Stimulated activated CD8-positive, alpha-beta memory T cell treated with anti-CD3 and anti-CD28 coated beads, Interleukin-7, amount 100 ng/mL, for 1 hour (primary cell): ENCODE measurements at regions not wholly inside any gene's neighbourhood (a gene's known extent, or its start where the extent isn't known, plus 50 kb on each side); places are given as distances from the start of the nearest gene placed in this dataset.
"Not testable (repeated sequence)": the region's sequence is repeated elsewhere in the genome, so short reads cannot be mapped to it uniquely, and the experiment has no call there.

ENCODE experiments used
- DNase-seq, 2 donors: peaks; one replicate each; pipeline ENCODE4 v3.0.0-alpha.2; 2020; ENCODE audit warnings: low read depth in 2 of 2

DNA sequence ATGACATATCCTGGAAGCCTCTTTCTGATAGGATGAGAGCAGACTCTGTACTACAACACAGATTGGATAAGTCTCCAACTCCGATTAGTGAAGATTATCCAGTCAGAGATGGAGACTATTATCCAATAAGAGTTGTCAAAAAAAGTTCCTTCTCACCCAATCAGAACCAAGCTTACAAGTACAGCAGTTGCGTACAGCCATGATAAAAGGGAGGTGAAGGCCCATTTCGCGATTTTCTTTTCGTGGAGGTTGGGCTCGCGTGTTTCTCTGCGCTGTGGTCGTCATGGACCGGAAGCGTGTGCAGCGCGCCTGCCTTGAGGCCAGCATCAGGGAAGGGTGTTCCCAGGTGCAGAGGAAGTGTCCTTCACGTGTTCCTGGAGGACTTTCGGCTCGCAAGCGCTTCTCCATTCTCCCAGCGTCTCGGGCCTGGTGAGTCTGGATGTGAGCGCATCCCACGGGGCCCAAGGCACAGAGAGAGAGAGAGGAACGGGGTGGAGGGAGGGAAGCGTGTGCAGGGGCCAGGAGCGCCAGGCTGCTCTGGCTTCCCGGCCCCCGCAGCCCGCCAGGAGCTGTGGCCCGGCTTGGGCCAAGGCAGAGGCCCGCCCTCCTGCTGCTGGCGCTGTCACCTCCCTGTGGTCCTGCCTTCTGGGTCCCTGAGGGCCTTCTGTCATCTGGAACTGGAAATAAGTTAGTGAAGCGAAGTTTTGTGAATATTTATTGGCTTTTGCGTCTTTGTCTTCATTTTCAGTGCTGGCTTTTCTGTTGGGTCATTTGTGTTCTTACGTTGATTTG, 53.9 kb downstream of the CDRT15L2 start:
- not testable (repeated sequence) for DNase-seq

DNA sequence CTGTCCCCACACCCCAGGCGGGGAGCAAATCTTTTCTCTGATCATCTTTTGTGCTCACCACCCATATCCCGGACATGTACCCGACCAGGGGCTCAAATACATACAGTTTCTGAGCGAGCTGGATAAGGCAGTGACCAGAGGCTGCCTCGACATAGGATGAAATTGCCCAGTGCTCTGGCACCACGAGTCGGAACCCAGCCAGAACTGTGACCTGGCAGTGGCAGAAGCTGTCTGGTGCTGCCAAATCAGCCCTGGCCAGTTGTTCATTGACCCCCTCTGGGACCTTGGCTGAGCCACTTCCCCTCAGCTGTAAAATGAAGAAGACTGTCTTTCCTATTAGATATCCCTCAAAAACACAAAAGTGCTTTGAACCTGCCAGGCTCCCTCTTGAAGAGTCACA, 60.6 kb downstream of the CDRT15L2 start:
- DNase-seq, result not testable (repeated sequence)

DNA sequence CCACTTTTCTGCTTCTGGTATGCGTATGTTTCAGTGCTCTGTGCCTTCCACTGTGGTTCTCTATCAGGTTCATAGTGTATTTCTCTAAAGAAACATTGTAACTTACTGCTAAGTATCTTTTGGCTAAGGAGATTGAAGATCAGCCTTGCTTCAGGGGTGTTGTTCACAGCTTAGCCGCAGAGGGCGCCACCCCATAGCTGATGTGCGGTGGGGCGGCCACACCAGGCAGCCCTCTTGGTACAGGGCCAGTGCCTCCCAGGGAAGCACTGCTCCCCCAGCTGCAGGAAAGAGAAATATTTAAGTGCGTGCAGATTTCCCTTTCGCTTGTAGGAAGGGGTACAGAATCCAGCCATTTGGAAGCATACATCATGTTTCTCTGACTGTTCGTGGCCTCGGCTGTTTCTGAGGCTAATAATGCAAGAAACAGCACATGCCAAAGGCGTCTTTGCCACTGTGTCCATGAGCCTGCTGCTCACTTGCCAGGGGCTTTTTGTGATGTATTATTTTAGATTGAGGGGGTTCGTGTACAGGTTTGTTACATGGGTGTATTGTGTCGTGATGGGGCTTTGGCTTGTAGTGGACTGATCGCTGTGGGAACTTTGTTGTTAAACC, 67.2 kb downstream of the CDRT15L2 start:
- DNase-seq, result peak in 1 of 2 donors; percentile 2

DNA sequence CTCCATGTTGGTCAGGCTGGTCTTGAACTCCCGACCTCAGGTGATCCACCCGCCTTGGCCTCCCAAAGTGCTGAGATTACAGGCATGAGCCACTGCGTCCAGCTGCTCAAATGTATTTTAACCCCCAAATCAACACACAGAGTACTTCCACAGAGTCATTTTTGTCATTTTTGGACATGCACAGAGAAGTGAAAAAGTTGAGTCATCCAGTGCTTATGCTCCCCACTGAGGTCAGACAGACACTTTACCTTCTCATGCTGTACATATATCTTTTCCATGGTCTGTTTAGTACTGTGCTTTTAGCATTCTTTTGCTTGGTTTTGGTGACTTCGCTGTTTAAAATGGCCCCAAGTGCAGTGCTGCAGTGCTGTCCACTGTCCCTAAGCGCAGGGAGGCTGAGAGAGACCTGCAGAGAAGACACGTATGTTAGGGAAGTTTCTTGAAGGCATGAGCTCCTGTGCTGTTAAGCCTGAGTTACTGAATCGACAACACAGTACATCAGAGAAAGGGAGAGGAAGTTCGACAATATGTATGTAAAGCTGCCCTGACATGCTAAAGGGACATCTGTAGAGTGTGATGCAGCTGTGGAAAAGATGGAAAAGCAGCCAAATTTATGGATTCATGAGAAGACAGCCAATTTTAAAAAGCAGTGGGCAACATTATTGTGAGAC, 69.7 kb downstream of the CDRT15L2 start:
- not testable (repeated sequence) for DNase-seq

DNA sequence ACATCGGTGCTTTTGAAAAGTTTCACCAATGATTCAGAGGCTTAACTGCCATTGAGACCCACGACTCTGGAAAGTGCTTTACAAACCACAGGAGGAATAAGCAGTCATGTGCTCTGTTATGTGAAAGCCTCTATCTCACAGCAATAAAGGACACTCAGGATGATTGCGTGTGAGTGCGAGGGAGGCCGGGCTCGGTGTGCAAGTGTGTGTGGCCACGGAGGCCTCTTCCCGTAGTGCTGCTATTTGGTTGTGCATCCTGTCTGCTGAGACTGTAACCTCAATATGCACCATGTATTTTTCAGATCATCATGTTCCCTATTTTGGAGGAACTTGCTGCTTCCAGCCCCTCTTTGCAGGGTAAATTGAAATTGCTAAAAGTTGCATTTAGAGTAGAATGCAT, 71.5 kb downstream of the CDRT15L2 start:
- DNase-seq, result not testable (repeated sequence)

DNA sequence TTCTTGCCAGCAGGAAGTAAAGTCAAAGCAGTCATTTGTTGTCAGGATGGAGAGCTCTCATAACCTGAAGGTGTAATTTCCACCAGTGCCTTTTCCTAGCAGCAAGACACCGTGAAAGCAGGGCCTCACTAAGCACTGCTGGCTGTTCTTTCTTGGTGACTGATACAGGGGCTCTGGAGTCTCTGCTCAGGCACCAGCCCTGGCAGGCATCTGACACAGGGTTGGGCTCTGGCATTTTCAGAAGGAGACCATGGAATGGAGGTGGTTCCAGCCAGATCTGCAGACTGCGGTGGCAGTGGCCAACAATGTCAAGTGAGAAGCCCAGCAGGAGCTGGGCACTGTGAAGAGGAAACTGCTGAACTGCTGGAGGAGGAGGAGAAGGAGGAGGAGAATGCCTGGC, 72.2 kb downstream of the CDRT15L2 start:
- DNase-seq, result not testable (repeated sequence)

DNA sequence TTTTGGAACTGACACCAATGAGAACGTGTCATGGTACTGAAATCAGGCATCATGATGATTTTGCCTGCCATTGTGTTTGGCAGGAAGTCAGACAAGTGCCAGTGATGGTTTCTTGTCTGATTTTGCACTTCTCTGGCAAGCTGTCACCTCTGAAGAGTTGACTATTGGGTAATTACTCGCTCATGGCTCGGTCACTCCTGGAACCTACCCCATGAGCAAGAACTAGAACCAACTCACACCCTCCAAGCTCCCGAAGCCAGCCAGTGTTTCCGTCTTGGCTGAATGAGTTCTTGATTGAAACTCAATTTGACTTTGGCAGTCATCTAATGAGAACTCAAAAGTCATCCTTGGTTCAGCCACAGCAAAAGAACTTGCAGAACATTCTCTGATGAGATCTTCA, 73.9 kb downstream of the CDRT15L2 start:
- not testable (repeated sequence) for DNase-seq

DNA sequence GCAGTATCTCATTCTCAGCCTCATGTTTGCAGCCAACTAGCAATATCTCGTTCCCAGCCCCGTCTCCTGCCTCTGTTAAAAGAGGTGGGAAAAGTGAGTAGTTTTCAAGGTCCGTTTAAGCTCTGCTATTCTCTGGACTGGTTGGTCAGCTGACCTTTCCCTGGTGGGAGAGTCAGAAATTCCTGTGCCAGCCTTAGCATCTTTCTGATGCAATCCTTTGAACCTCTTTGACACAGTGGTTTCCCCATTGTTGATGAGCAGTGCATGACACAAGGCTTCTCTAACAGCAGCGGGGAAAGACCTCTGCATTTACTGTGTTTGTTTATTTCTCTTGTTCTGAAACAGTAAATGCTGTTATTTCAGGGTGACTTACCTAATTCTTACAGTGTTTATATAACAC, 74.6 kb downstream of the CDRT15L2 start:
- DNase-seq, result not testable (repeated sequence)

DNA sequence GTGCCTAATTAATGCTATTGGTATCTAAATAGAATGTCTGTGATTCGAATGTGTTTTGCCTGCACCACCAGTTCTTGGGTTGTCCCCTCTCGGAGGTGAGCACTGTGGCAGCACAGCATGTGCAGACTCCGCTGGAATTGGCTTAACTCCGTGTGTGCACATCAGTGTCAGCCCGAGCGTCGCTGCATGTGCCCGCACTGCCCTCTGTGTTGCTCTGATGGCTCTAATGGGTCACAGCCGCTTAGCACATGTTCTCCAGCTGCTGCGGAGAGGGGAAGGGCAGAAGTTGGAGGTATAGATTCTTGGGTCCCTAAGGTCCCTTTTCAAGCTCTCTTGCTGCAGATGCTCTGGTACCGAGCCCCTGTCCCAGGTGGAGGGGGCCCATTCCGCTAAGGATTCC, 75.1 kb downstream of the CDRT15L2 start:
- not testable (repeated sequence) for DNase-seq

DNA sequence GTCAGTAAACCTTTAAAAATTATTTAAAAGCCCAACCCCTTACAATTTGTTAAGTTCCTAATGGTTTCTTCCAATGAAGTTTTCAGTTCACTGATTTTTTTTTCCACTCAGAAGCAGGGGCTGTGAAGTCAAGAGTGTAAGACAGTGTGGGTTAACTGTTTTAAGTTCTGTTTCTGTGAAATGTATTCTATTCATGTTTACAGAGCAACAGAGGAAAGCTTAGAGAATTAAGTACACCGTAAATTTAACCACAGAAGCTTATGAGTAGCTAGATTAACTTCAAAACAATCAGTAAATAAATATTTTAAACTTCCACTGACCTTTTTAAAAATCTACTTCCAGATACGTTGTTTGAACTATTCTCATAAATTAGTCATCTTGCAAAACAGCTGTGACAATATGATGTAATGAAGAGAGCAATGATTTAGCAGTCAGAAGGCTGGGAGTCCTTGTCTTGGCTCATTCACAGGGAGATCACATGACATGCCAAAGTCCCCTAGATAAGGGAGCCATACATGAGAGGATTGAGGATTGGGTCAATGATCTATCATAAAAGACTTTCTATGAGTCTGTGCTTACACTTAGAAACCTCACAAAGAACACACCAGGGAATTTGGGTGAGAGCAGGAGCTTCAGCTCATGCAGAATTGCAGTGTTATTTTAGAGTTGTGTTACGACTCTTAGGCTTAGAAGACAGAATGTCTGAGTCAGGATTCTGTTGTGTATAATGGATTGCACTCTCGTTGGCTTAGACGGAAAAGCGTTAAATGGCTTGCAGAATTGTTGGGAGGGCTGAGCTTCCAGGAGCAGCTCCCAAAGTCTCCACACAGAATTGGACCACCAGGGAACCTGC, 85.8 kb downstream of the CDRT15L2 start:
- DNase-seq, result not testable (repeated sequence)

DNA sequence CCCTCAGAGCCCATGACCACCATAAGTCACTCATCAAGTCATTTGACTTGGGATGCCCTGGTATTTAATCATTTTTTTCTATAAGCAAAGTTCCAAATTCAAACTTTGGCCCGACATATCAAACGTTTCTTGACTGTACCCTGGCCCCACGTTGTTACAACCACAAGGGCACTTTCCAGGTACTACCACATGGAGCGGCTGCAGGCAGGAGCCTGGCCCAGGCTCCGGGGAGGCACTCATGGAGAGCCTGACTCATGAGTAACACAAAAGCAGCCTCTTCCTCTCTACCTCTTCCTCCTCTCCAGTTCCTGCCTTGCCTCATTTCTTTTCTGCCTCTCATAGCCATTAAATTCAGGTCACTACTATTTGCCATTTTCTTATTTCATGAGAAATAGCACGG, 87.2 kb downstream of the CDRT15L2 start:
- not testable (repeated sequence) for DNase-seq

DNA sequence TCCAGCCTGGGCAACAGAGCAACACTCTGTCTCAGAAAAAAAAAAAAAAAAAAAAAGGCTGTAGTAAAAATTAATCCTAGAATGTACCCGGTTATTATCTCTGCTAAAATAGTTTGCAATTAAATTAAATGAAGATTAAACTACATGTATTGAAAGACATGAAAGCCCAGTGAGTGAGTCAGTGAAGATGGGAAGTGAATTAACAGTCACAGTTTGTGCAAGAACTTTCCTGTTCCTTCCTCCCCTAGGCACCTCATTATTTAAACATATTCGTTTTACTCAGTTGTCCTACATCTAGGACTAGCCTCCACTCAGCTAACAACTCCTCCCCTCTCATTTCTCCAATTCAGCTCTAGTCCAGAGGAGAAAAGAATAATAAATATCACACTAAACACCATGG, 88.2 kb downstream of the CDRT15L2 start:
- not testable (repeated sequence) for DNase-seq

DNA sequence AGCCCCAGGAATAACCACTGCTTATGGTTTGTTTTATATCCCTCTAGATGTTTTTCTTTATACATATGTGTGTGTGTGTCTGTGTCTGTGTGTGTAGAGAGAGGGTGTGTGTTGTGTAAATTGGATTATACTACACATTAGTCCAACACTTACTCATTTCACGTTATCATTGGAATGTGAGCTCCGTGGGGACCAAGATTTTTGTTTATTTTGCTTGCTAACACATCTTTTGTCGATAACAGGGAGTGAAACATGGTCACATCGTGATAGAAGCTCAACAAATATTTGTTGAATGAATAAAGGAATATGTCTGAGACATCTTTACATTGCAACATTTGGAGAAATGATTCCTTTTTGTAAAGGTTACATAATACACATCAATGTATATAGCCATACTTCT, 88.8 kb downstream of the CDRT15L2 start:
- DNase-seq, result not testable (repeated sequence)

DNA sequence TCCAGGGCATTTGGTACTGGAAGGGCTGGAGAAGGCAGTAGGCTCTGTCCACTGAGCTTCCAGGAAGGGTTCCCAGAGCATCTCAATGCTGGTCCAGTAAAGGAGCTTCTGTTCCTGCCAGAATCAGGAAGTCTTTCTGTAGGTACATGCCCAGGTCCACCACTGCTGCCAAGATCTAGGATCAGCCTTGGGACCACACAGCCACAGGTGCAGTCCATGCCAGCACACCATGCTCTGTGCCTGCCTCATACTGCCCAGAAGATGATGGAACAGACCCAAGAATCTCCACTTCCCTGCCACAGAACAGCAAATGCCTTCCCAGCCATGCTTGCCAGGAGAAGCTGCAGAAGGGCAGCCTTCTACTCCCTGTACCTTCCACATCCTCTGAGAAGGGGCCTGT, 89.3 kb downstream of the CDRT15L2 start:
- DNase-seq, result not testable (repeated sequence)

DNA sequence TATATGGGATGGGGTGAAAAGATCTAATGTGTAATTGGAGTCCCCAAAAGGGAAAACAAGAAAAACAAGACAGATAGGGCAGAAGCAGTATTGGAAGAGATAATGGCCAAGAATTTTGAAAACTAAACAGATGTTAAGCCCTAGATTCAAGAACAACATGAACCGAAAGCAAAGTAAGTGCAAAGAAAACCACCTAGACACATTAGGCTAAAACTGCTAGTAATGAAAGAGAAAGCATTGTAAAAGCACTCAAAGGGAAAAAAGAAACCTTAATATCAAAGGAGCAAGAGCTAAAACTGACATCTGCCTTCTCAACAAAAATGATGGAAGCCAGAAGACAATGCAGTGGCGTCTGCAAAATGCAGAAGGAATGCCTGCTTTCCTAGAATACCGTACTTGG, 91.0 kb downstream of the CDRT15L2 start:
- not testable (repeated sequence) for DNase-seq

DNA sequence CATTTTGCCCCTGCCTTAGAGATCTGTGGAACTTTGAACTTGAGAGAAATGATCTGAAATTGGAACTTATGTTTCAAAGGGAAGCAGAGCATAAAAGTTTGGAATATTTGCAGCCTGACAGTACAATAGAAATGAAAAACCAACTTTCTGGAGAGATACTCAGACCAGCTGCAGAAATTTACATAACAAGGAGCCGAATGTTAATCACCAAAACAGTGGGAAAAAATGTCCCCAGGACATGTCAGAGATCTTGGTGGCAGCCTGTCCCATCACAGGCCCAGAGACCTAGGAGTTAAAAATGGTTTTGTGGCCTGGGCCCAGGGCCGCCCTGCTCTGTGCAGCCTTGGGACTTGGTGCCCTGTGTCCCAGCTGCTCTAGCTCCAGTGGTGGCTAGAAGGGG, 94.8 kb downstream of the CDRT15L2 start:
- not testable (repeated sequence) for DNase-seq

DNA sequence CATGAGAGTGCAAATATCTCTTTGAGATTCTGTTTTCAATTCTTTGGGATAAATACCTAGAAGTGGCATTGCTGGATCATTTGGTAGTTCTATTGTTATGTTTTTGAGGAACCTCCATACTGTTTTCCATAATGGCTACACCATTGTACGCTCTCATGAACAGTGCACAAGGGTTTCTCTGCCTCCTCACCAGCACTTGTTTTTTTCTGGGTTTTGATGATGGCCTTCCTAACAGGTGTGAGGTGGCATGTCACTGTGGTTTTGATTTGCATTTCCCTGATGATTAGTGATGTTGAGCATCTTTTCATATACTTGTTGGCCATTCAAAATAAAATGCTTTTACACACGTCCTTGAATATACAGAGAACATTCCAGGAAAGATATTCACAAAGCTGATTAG, 96.2 kb downstream of the CDRT15L2 start:
- not testable (repeated sequence) for DNase-seq

DNA sequence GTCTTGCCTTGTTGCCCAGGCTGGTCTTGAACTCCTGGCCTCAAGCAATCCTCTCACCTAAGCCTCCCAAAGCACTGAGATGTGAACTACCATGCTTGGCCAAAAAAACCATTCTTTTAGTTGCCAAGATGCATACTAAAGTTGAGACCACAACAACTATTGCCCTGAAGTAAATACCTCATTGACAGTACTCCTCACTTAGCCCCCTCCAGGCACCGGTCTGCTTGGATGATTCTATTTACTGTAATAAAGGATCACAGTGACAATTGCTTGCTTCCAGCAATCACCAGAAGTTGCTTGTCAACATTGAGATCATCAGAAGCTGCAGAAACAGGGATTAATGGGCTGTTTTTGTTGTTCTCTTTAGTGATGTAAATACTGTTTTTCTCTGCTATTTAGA, 97.1 kb downstream of the CDRT15L2 start:
- not testable (repeated sequence) for DNase-seq

DNA sequence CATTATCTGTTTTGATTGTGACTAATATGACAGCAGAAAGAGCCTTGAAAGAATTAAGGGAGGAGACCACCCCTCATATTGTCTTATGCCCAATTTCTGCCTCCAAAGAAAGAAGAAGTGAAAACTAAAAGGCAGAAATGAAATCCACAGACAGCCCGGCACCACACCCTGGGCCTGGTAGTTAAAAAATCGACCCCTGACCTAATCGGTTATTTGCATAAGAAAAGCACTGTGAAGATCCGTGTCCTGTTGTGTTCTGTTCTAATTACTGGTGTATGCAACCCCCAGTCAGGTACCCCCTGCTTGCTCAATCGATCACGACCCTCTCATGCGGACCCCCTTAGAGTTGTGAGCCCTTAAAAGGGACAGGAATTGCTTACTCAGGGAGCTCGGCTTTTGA, 97.9 kb downstream of the CDRT15L2 start:
- not testable (repeated sequence) for DNase-seq

DNA sequence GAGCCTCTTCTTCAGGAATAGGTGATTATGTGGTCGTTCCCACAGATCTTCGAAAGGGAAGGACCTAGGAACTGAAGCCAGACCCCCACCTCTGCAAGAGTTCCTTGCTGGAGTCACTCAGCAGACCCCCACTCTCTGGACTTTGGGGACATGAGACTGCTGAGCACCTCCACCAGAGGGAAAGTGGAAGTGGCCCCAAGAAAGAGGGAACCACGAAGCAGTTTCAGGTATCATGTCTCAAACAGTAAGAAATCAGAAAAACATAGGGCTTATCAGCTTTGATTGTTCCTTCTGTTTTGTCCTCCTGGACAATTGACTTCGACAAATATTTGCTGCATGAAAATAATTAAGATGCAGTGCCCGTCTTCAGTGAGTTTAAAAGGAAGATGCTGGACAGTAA, 98.9 kb downstream of the CDRT15L2 start:
- not testable (repeated sequence) for DNase-seq
